Medulla oblongata (tissue), 1 donor: ENCODE measurements at regions not wholly inside any gene's neighbourhood (a gene's known extent, or its start where the extent isn't known, plus 50 kb on each side); places are given as distances from the start of the nearest gene placed in this dataset.
"Not testable (repeated sequence)": the region's sequence is repeated elsewhere in the genome, so short reads cannot be mapped to it uniquely, and the experiment has no call there.

Experiments
- DNase-seq: peaks from one replicate; pipeline ENCODE4 v3.0.0-alpha.2; 2015; ENCODE audit errors: extremely low spot score

- DNase-seq = no peak
Measured at GRCh38 chr3:62926494-62926893, 51.3 kb upstream of the CADPS start.

- no peak for DNase-seq
Measured at GRCh38 chr3:62928256-62928655, 53.0 kb upstream of the CADPS start.

DNA sequence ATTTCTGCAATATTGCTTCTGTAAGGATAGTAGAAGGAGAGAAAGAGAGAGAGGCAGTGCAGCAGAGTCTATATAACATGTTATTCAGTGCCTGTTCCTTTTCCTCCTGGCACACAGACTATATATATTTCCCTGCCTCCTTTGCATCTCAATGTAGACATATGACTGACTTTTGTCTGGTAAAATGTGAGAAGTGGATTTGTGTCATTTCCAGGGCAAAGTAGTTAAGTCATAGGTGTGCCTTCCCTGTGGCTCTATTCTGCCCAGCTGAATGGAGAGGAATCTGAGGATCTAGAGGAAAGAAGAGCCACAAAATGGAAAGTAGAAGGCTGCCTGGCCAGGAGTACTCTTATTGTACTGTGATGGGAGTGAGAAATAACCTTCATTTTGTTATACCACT is 54.6 kb upstream of the CADPS start:
- DNase-seq = no peak

- DNase-seq = no peak
Measured at GRCh38 chr3:62935793-62936192, 60.6 kb upstream of the CADPS start.

DNA sequence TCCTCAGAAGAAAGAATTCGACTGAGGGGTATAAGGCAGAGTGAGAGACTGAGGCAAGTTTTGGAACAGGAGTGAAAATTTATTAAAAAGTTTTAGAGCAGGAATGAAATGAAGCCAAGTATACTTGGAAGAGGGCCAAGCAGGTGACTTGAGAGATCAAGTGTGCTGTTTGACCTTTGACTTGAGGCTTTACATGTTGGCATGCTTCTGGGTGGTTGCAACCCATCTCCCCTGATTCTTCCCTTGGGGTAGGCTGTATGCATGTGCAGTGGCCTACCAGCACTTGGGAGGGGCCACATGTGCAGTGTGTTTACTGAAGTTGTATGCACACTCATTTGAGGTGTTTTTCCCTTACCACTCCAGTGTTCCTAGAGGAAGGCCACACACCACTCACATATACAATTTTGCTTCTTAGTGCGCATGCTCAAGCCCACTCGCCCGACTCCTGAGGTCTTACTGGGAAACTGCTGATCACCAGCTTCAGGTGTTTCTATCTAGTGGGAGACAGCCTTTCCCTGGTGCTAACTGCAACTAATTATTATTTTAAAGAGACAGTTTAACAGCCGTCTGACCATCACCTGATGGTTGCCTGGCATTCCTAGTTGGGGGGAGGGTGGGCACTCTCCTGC is 61.5 kb upstream of the CADPS start:
- DNase-seq = no peak

GRCh38 chr3:62938583-62938982 is 63.4 kb upstream of the CADPS start:
- DNase-seq = no peak

- DNase-seq = no peak
Measured at GRCh38 chr3:62939707-62940106, 64.5 kb upstream of the CADPS start.

DNA sequence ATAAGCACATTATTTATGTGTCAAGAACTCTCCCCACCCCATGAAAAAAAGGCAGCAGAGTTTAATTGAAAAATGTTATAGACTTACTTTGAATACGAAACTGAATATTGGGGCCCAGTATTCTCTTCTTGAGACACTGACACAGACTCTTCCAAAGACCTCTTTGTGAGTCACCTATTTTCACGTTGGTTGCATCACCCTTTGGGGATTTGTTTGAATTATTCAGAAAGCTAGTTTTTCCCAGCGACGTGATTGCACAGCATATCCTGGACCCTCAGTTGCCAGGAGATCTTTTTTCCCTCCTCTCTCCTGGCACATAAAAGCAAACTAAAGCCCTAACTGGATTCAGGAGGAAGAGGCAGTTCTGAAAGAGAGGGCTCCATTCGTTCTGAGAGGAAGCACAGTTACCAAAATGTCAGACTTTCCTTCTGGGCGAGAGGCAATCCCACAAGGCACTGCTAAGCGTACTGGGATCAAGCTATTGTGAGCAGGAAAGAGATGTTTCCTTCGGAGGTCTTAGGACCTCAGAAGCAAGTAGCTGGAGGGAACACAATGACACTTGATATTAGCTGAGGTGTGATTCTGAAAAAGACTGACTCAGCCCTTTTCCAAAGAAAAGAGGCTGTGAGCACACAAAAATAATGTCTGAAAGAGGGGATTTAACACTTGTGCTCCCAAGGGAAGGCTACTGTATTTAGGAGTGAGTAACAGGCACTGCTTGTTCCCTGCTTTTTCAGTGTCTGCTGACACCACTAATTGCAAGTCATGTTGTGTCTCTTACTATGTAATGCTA is 65.8 kb upstream of the CADPS start:
- DNase-seq = peak; percentile 11

DNA sequence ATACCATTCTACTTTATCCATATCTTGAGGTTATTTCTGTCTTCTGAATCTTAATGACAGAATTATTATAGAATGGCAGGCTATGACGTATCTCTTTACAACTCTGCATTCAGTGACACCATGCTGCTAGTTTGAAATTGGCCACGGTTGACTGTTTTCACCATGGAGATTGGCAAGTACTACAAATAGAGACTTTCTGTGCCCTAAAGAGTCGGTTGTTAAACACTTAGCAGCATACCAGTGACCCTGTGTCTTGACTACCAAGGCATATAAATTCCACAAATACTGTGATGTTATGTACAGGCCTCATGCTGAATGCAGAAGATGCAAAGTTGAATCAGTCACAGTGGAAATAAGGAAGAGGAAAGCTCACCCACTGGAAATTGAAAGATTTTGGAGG is 67.0 kb upstream of the CADPS start:
- DNase-seq = peak; percentile 14

GRCh38 chr3:62942764-62943163 is 67.5 kb upstream of the CADPS start:
- no peak for DNase-seq

GRCh38 chr3:62948921-62949320 is 73.7 kb upstream of the CADPS start:
- no peak for DNase-seq

DNA sequence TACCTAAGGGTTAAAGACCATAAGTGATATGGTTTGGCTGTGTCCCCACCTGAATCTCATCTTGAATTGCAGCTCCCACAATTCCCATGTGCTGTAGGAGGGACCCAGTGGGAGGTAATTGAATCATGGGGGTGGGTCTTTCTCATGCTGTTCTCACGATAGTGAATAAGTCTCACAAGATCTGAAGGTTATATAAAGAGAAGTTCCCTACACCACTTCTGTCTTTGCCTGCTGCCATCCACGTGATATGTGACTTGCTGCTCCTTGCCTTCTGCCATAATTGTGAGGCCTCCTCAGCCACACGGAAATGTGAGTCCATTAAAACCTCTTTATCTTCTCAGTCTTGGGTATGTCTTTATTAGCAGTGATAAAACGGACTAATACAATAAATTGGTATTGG is 75.0 kb upstream of the CADPS start:
- no peak for DNase-seq

DNA sequence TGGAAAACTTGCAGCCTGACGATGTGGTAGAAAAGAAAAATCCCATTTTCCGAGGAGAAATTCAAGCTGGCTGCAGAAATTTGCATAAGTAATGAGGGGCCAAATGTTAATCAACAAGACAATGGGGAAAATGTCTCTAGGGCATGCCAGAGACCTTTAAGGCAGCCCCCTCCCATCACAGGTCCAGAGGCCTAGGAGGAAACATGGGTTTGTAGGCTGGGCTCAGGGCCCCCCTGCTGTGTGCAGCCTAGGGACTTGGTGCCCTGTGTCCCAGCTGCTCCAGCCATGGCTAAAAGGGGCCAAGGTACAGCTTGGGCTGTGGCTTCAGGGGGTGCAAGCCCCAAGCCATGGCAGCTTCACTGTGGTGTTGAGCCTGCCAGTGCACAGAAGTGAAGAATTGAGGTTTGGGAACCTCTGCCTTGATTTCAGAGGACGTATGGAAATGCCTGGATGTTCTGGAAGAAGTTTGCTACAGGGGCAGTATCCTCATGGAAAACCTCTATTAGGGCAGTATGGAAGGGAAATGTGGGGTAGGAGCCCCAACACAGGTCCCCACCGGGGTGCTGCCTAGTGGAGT is 75.9 kb upstream of the CADPS start:
- no peak for DNase-seq

DNA sequence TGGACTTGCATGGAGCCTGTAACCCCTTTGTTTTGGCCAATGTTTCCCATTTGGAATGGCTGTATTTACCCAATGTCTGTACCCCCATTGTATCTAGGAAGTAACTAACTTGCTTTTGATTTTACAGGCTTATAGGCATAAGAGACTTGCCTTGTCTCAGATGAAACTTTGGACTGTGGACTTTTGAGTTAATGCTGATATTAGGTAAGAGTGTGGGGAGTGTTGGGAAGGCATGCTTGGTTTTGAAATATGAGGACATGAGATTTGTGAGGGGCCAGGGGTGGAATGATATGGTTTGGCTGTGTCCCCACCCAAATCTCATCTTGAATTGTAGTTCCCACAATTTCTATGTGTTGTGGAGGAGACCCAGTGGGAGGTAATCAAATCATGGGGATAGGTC is 76.7 kb upstream of the CADPS start:
- DNase-seq = not testable (repeated sequence)

DNA sequence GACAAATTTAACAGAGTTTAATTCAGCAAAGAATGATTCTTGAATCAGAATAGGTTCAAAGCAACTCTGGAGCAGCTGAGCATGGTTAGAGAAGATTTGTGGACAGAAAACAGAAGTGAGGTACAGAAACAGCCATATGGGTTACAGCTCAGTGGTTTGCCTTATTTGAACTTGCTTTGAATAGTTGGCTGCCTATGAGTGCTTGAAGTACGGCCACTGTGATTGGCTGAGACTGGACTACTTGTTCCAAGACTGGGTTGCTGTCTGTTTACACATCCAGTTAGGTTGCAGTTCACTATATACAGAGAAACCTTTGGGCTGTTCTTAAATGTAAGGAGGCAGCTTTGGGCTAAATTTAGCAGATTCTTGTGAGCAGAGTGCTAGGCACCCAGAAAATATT is 79.4 kb upstream of the CADPS start:
- DNase-seq = peak; percentile 31

- no peak for DNase-seq
Measured at GRCh38 chr3:62955126-62955525, 79.9 kb upstream of the CADPS start.

GRCh38 chr3:62956411-62956810 is 81.2 kb upstream of the CADPS start:
- no peak for DNase-seq

DNA sequence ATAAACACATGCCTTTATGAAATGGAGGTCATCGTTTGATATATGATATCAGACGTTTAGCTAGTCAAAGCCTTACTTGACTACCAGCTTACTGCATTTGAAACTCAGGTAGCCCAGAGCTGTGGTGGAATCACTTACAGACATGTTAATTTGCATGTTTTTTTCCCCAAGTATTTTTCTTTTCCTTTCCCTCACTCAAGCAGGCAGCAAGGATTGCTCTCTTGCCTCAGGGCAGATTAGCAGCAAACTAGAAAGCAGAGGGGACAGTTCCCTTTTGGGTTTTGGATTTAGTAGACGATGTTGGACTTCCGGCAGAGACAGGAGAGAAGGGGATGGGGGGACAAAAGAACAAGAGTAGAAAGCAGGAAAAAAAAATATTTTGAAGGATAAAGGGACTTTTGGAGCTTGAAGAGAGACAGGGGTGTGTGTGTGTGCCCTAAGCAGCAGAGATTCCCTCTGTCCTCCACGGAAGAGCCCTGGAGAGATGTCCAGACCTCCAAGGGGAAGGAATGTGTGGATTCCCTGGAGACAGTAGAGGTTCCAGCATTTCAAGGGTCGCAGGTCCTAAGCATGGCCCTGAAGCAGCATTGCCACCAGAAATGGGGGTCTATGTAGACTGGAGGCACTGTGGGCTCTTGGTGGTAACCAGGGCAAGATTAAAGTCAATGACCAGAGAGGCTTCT is 86.8 kb upstream of the CADPS start:
- DNase-seq = no peak

- no peak for DNase-seq
Measured at GRCh38 chr3:62962714-62963113, 87.5 kb upstream of the CADPS start.

GRCh38 chr3:62965311-62965710 is 90.1 kb upstream of the CADPS start:
- no peak for DNase-seq

- DNase-seq = no peak
Measured at GRCh38 chr3:62968128-62968527, 92.9 kb upstream of the CADPS start.

DNA sequence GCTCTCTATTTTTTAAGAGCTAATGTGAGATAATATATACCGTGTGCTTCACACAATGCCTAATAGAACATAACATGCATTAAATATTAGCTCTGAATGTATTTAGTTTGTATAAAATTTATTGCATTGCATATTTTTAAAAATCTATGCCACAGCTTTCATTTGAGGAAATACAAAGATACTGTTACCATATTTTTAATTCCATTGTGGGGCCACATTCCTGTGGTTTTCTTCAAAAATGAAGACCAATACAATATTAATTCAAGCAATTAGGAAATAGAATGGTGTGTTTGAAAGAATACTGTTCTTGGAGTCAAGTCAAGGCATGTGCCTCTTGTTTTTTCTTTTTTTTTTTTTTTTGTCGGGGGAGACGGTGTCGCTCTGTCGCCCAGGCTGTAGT is 95.4 kb upstream of the CADPS start:
- DNase-seq = no peak

DNA sequence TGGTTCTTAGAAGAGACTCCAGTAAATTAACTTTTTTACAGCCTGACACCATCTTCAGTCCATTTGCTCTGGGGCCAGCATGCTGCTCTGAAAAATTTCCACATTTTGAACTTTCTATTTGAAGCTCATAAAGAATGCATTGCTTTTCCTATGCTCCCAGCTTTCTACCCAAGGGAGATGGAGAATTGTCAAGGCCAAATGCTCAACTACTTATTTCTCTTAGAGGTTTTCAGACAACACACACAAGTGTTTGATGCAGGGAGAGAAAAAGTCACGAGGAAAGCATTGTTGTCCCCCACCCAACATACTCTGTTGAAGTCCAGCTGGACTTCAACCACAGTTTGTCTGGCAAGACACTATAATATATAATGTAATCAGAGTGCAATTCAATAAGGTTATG is 100.3 kb upstream of the CADPS start:
- no peak for DNase-seq
